SU-DHL-6 (cell line): ENCODE measurements at regions not wholly inside any gene's neighbourhood (a gene's known extent, or its start where the extent isn't known, plus 50 kb on each side); places are given as distances from the start of the nearest gene placed in this dataset.

Experiments
- EZH2phosphoT487 ChIP-seq: fragments of 200-600 bp; sonication (generic), shearing (Covaris generic); conservative IDR thresholded peaks from 2 replicates; pipeline ENCODE4 v1.6.1; 2018; ENCODE audit warnings: mild to moderate bottlenecking, antibody characterized with exemption, low read length, moderate library complexity, mixed read lengths
- TF ChIP-seq, protein P1 (sequence below): fragments of 200-600 bp; sonication (generic); IDR thresholded peaks from one replicate; pipeline ENCODE4 v1.5.1; 2017; ENCODE audit warnings: antibody characterized with exemption, mild to moderate bottlenecking, low read length, moderate library complexity; ENCODE audit not compliant: insufficient read depth, poor library complexity, severe bottlenecking

DNA sequence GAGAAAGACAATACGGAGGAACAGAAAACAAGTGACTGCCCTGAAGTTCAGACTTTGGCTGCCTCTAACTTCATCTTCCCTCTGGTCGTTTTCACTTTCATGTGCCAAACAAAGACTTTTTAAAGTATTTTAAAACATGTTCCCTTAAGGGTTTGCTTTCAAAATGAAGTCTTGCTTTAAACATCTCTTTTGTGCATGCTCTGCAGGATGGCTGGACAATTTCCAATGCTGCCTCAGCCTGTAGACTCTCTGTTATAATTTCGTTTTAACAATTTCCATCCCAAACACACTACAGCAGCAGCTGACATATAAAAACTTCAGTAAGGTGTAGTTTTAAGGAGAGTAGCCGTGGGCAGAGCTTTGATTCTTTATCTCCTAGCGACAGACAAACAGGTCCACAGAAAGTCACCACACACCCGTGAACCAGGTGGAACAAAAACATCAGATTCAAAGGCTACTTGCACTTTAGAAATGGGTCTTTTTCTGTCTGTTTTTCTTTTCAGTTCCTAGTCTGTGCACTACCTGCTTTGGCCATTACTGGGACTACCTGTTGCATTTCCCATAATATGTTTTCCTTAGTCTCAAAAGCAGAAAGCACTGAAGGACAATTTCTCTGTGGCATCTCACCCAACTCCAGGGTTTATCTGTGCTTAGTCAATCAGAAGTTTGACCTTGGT, 308.9 kb downstream of the DTWD2 start:
- TF ChIP-seq, protein P1, sequence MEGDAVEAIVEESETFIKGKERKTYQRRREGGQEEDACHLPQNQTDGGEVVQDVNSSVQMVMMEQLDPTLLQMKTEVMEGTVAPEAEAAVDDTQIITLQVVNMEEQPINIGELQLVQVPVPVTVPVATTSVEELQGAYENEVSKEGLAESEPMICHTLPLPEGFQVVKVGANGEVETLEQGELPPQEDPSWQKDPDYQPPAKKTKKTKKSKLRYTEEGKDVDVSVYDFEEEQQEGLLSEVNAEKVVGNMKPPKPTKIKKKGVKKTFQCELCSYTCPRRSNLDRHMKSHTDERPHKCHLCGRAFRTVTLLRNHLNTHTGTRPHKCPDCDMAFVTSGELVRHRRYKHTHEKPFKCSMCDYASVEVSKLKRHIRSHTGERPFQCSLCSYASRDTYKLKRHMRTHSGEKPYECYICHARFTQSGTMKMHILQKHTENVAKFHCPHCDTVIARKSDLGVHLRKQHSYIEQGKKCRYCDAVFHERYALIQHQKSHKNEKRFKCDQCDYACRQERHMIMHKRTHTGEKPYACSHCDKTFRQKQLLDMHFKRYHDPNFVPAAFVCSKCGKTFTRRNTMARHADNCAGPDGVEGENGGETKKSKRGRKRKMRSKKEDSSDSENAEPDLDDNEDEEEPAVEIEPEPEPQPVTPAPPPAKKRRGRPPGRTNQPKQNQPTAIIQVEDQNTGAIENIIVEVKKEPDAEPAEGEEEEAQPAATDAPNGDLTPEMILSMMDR: no peak
- TF ChIP-seq EZH2phosphoT487: no peak
